Gastroesophageal sphincter (tissue), 4 donors: ENCODE measurements at regions not wholly inside any gene's neighbourhood (a gene's known extent, or its start where the extent isn't known, plus 50 kb on each side); places are given as distances from the start of the nearest gene placed in this dataset.

Source experiments
- ATAC-seq: fragments of 150-250 bp; one replicate; pipeline ENCODE4 v1.9.1; 2016; ENCODE audit warnings: mild to moderate bottlenecking, moderate library complexity
- H3K27ac ChIP-seq, 4 donors: fragments of 200-600 bp; sonication (generic) in 3 of 4; 1 replicate in 3 of 4; 2 replicates in 1 of 4; pipeline ENCODE4 v1.5.1; 2016 to 2019
- H3K27me3 ChIP-seq: fragments of 200-600 bp; sonication (generic); one replicate; pipeline ENCODE4 v1.5.1; 2019
- H3K36me3 ChIP-seq, 2 donors: fragments of 200-600 bp; sonication (generic); one replicate each; pipeline ENCODE4 v1.5.1; 2019; ENCODE audit warnings: control low read depth in 1 of 2
- H3K4me1 ChIP-seq, 3 donors: fragments of 200-600 bp; sonication (generic); 1 replicate in 2 of 3; 2 replicates in 1 of 3; pipeline ENCODE4 v1.5.1; 2016 to 2019; ENCODE audit warnings: control low read depth in 2 of 3
- H3K4me3 ChIP-seq, 2 donors: fragments of 200-600 bp; sonication (generic); one replicate each; pipeline ENCODE4 v1.5.1; 2019; ENCODE audit warnings: mild to moderate bottlenecking in 1 of 2, moderate library complexity in 1 of 2
- H3K9me3 ChIP-seq, 3 donors: fragments of 200-600 bp; sonication (generic); one replicate each; pipeline ENCODE4 v1.5.1; 2017 to 2019; ENCODE audit warnings: control low read depth in 2 of 3
- EP300 ChIP-seq: sonication (generic); formaldehyde crosslinking; IDR thresholded peaks from one replicate; pipeline ENCODE4 v1.6.1; 2017; ENCODE audit warnings: antibody characterized with exemption, mild to moderate bottlenecking
- POLR2A ChIP-seq, 2 donors: fragments of 450-650 bp; IDR thresholded peaks; one replicate each; pipeline ENCODE4 v1.6.1; 2017; ENCODE audit warnings: antibody characterized with exemption in 2 of 2, mild to moderate bottlenecking in 2 of 2, moderate library complexity in 1 of 2
- POLR2AphosphoS5 ChIP-seq: sonication (generic); formaldehyde crosslinking; IDR thresholded peaks from one replicate; pipeline ENCODE4 v1.6.1; 2017; ENCODE audit warnings: antibody characterized with exemption
- WGBS, 2 donors: methylation state at CpG; one replicate each; pipeline ENCODE4 v1.1.5; 2018; ENCODE audit warnings: low coverage in 1 of 2; 5-methylcytosine and 5-hydroxymethylcytosine counted together
- TF ChIP-seq, protein P1 (sequence below), 4 experiments: fragments of 200-600 bp in 2 of 4; fragments of 450-650 bp in 2 of 4; sonication (generic) in 1 of 4; IDR thresholded peaks; one replicate each; pipeline ENCODE4 v1.5.1; 2017 to 2019; ENCODE audit warnings: antibody characterized with exemption in 4 of 4, mild to moderate bottlenecking in 2 of 4, moderate library complexity in 2 of 4

- H3K36me3 ChIP-seq, result no peaks in the 10 kb centered on the region
- WGBS, 2 donors, result 89 to 92% methylated on average over 2 of the region's 2 CpGs
- no peaks in the 10 kb centered on the region for H3K9me3 ChIP-seq
- H3K4me3 ChIP-seq, result no peak overlapping the region
- ATAC-seq, result no peak
- TF ChIP-seq, protein P1, sequence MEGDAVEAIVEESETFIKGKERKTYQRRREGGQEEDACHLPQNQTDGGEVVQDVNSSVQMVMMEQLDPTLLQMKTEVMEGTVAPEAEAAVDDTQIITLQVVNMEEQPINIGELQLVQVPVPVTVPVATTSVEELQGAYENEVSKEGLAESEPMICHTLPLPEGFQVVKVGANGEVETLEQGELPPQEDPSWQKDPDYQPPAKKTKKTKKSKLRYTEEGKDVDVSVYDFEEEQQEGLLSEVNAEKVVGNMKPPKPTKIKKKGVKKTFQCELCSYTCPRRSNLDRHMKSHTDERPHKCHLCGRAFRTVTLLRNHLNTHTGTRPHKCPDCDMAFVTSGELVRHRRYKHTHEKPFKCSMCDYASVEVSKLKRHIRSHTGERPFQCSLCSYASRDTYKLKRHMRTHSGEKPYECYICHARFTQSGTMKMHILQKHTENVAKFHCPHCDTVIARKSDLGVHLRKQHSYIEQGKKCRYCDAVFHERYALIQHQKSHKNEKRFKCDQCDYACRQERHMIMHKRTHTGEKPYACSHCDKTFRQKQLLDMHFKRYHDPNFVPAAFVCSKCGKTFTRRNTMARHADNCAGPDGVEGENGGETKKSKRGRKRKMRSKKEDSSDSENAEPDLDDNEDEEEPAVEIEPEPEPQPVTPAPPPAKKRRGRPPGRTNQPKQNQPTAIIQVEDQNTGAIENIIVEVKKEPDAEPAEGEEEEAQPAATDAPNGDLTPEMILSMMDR (IDR thresholded peaks at IDR 0.05), result no peak
- TF ChIP-seq EP300 (no peak), POLR2A (IDR thresholded peaks at IDR 0.05) (no peak), POLR2AphosphoS5 (no peak)
- H3K4me1 ChIP-seq, result no peaks in the 10 kb centered on the region
- no peak overlapping the region for H3K27ac ChIP-seq
- H3K27me3 ChIP-seq, result no peaks in the 10 kb centered on the region
These were observed 114.7 kb upstream of the CELF2 start for GRCh38 chr10:10902951-10903350.

- Histone ChIP-seq H3K4me1 (no peaks in the 10 kb centered on the region), H3K36me3 (no peaks in the 10 kb centered on the region), H3K27me3 (no peaks in the 10 kb centered on the region), H3K27ac (no peak overlapping the region), H3K9me3 (no peaks in the 10 kb centered on the region), H3K4me3 (no peak overlapping the region)
- no peak for ATAC-seq
- WGBS, 2 donors, result 90% methylated on average over 2 of the region's 2 CpGs; no CpG with 5 or more reads in 1 of the 2 donors
- TF ChIP-seq POLR2AphosphoS5, result no peak
- TF ChIP-seq EP300, result no peak
- TF ChIP-seq, protein P1 (IDR thresholded peaks at IDR 0.05), result no peak
- TF ChIP-seq POLR2A (IDR thresholded peaks at IDR 0.05), result no peak
These were observed 114.1 kb upstream of the CELF2 start for GRCh38 chr10:10903620-10904019.

- Histone ChIP-seq H3K36me3 (no peaks in the 10 kb centered on the region), H3K27ac (peak overlapping the region; percentile 21 to 84 (median 77)), H3K9me3 (no peaks in the 10 kb centered on the region), H3K4me1 (peaks cover 0 to 45% (median 4%) of the 10 kb centered on the region in 3 donors), H3K27me3 (no peaks in the 10 kb centered on the region), H3K4me3 (no peak overlapping the region)
- 92% methylated on average over 3 to 6 of the region's 7 CpGs for whole genome bisulfite sequencing, 2 donors
- no peak for ATAC-seq
- TF ChIP-seq POLR2AphosphoS5 (no peak), POLR2A (IDR thresholded peaks at IDR 0.05) (no peak), EP300 (no peak)
- TF ChIP-seq, protein P1 (IDR thresholded peaks at IDR 0.05), result no peak
These were observed 107.0 kb upstream of the CELF2 start for GRCh38 chr10:10910634-10911033.

DNA sequence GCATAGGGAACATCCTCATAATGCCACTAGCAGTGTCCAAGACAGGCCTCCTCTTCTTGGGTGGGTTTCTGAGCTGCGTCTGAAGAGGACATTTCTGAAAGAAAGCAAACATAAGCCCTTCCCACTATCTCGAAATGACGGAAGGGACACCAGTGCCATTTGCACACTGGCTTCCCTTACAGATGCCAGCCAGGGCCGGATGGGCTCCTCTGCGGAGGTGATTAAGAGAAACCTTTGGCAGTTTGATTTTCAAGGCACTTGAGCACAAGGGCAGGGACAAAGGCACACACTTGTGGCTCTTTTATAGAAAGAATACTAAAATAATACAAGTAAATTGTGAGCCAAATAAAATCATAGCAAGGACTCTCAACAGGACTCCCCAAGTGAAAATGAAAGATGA lies 106.6 kb upstream of the CELF2 start:
- Histone ChIP-seq H3K4me1 (peaks cover 0 to 49% (median 4%) of the 10 kb centered on the region in 3 donors), H3K27me3 (no peaks in the 10 kb centered on the region), H3K27ac (peak overlapping the region; percentile 21 to 84 (median 77)), H3K36me3 (no peaks in the 10 kb centered on the region), H3K9me3 (no peaks in the 10 kb centered on the region), H3K4me3 (peak overlapping the region in 1 of 2 donors; percentile 37)
- TF ChIP-seq POLR2AphosphoS5, result no peak
- no peak for TF ChIP-seq POLR2A (IDR thresholded peaks at IDR 0.05)
- TF ChIP-seq EP300, result no peak
- TF ChIP-seq, protein P1 (IDR thresholded peaks at IDR 0.05), result no peak
- no peak for ATAC-seq
- 57 to 59% methylated on average over 3 to 5 of the region's 5 CpGs for WGBS, 2 donors

GRCh38 chr10:10911471-10911921 lies 106.2 kb upstream of the CELF2 start:
- H3K27ac ChIP-seq, result peak overlapping the region; percentile 48 to 84 (median 77)
- no peaks in the 10 kb centered on the region for H3K9me3 ChIP-seq
- no peaks in the 10 kb centered on the region for H3K36me3 ChIP-seq
- 31 to 45% methylated on average over 2 to 16 of the region's 17 CpGs for WGBS, 2 donors
- H3K4me3 ChIP-seq, result peak overlapping the region in 1 of 2 donors; percentile 37
- H3K4me1 ChIP-seq, result peaks cover 0 to 50% (median 4%) of the 10 kb centered on the region in 3 donors
- H3K27me3 ChIP-seq, result no peaks in the 10 kb centered on the region
- TF ChIP-seq POLR2AphosphoS5 (peak; percentile 82), EP300 (no peak), POLR2A (IDR thresholded peaks at IDR 0.05) (no peak)
- TF ChIP-seq, protein P1 (IDR thresholded peaks at IDR 0.05), result no peak
- ATAC-seq, result peak; percentile 93
